ELR (cell line): ENCODE measurements at regions not wholly inside any gene's neighbourhood (a gene's known extent, or its start where the extent isn't known, plus 50 kb on each side); places are given as distances from the start of the nearest gene placed in this dataset.
"Not testable (repeated sequence)": the region's sequence is repeated elsewhere in the genome, so short reads cannot be mapped to it uniquely, and the experiment has no call there.

Experiments used
- DNase-seq: peaks from one replicate; pipeline ENCODE4 v3.0.0-alpha.2; 2015; ENCODE audit warnings: low read depth

DNA sequence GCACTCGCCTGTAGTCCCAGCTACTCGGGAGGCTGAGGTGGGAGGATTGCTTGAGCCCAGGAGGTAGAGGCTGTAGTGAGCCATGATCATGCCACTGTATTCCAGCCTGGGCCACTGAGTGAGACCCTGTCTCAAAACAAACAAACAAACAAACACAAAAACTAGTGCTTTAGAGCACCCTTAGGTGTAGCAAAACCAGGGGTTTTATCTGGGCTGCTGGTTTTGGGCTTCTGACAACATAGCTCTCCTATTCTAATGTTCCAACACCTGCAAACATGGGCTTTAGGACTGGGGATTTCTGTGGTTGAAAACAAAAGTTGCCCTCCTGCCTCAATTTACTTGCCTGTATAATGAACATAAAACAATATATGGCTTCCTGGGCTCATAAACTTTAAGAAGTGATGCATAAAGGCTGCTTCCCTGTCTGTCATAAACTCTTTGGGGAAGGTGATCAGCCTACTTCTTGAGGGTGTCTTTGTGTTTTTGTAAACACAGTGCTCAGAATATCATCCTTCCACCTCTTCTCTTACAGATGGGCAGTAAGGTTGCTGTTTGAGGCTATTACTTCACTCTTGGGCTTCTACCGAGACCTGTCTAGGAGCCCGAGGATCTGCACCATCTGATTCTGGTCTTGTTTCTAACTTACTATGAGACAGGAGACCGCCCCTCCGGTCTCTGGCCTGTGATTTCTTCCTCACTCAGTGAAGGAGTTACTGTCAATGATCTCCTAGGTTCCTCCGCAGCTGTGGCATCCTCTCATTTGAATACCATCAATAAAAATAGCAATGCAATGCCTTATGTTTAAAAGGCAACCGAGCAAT lies 246.5 kb downstream of the MYCN start:
- no peak for DNase-seq

DNA sequence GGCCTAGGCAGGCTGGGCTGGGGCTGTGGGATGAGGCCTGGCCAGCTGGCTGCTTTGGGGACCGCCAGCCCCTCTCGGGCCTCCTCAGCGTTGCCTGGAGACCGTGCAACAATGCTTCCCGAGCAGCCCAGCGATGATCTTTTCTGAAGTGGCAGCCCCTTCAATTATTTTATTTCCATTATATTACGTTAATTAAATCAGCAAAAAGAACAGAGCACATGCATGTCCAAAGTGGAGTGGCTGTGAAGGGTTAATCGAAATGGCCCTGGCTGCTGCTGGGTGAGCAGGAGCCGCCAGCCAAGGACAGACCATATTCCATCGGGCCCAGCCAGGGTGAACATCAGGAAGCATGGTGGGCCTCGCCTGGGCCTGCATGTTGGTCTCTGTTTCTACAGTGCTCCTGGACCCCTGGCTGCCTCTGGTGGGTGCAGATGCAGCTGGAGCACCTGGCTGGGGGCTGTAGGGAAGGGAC lies 245.5 kb downstream of the MYCN start:
- DNase-seq: no peak

DNA sequence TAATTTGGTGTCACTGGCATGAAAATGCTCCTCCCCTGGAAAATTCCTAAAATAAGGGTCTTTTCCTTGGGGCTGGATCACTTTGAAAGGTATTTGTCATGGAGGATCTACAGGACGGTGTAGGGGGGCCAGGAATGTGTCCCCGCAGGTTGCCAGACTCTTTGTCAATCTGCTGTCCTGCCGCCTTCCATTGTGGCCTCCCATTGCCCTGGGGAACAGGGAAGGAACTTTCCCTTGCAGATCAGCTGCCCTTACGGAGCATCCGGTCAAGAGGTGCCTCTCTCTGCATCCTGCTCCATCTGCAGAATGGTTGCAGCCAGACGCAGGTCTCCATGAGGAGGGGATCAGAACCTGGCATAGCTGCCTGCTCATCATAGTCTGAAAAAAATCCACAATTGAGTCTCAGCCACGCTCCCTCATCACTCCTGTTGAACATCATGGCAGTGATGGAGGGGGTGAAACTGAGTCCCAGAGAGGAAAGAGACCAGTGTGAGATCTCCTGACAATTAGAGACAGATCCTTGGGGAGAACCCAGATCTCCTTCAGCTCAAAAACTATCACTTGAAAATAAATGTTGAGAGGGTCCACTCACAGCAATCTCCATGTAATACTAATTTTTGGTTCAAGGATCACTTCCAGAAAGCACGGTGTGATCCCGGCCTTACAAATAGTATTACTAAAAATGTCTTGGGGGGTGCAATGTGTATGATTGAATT lies 244.8 kb downstream of the MYCN start:
- no peak for DNase-seq

DNA sequence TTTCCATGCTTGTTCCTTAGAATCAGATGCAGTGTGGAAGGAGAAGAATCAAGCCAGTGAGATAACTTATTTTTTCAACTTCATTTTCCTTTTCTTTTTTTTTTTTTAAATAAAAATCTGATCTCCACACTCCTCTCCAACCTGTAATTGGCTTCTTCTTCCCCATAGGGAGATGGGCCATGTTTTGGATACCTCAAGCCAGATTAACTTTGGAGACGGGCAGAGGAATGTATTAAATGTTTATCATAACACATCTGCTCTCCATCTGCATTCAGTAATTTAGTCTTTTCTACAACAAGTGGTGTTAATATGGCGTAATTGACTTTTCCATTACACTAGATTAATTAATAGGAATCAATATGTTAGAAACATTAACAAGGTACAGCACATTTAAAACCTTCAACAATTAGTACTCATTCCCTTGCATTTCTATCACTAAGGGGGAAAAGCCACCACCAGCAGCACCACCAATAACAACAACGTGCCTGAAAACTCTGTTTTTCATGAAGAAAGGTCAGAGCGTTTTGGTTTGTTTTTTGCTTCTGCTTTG lies 244.1 kb downstream of the MYCN start:
- DNase-seq: no peak

DNA sequence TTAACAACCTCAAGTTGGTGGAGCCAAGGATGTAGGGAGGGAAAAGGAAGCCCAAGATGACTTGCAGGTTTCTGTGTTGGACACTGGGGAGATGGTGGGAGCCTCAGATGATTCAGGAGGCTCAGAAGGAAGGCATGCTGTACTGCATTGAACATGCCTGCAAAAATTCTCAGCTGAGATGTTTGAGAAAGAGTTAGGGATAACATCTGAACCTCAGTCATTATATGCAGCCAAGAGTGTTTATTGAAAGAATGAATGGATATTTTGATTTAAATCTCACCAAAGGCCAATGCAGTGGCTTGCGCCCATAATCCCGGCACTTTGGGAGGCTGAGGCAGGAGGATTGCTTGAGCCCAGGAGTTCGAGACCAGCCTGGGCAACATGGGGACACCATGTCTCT lies 243.0 kb downstream of the MYCN start:
- DNase-seq: no peak

DNA sequence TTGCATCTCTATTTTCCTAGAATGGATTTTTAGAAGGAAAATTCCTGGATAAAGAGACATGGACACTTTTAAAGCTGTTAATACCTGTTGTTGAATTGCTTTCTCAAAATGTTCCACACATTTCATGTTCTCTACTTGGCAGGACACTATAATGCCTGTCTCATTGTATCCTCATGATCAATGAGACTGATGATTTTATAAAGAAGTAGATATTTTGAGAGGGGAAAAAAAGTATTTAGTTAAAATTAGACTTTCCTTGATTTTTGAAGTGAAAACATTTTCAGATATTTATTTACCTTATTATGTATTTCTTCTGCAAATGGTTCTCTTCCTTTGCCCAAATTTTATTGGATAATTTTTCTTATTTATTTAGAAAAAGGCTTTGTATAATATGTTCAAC lies 242.5 kb downstream of the MYCN start:
- DNase-seq: no peak

DNA sequence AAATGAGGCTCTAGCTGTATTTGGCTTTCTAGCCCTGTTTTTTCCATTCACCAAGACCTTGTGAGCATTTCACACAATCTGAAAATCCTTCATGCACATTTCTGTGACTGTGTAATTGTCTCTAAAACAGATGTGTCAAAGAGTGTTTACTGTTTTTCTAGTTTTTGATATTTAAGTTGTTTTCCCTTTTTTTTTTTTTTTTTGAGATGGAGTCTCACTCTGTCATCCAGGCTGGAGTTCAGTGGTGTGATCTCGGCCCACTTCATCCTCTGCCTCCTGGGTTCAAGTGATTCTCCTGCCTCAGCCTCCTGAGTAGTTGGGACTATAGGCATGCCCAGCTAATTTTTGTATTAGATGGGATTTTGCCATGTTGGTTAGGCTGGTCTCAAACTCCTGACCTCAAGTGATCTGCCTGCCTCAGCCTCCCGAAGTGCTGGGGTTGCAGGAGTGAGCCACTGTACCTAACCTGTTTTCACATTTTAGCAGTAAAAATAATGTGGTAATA lies 242.0 kb downstream of the MYCN start:
- DNase-seq: not testable (repeated sequence)

DNA sequence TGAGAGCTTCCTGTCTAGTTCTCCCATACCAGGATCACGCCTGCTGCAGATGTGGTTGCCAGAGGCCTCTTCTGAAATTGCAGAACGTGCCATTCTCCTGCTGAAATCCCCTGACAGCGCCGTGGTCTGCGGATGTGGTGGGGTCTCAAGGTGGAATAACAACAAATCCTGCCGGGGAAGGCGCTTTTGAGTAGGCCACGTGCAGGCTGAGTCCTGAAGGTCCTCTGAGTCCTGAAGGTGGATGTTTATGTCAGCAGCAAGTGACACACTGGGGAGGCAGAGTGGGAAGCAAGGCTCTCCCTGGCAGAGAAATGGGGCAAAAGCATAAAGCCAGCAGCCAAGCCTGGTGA lies 241.4 kb downstream of the MYCN start:
- DNase-seq: no peak

DNA sequence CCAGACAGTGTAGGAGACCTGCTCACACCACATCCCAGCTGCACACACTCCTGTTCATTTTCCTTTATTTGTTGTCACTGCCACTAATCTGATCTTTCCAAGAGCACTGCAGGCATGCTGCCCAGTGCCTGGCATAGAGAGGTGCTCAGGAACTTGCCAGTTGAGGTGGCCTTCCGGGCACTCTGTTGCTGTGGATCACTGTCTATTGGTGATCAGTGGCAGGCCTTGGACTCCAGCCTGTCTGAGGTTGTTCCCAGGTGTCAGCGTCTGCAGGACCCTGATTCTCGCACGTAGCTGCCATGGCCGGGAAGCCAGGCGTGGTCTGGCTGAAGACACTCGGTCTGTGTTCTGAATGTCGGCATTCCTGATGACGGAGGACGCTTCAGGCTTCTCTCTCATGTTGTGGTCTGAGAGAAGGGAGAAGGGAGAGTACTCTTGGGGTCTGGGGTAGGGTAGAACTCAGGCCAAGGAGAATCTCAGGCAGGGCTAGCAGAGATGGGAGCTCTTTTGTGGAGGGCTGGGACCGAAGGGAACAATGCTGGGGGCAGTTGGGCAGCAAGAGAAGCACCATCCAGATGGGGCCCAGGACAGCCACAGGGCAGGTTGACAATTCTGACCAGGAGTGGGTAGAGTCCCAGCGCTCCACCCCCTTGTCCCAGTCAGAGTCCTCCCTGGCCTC lies 240.9 kb downstream of the MYCN start:
- no peak for DNase-seq

DNA sequence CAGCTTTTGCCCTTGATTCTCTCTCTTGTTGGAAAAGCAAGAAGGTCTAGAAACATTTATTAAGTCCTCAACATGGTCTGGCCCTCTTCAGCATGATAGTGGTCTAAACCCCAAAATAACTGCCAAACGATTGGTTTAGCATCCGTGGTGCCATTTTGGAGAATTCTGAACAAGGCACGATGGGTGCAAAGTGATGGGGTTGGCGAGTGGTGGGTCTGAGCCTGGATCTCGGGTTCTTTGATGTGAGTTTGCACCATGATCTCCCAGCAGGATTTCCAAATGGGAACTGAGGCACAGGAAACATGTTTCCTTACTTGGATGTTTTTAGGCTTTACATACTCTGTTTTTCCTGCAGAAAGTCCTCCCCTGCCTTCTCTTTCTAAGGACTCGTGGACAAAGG lies 240.3 kb downstream of the MYCN start:
- no peak for DNase-seq

DNA sequence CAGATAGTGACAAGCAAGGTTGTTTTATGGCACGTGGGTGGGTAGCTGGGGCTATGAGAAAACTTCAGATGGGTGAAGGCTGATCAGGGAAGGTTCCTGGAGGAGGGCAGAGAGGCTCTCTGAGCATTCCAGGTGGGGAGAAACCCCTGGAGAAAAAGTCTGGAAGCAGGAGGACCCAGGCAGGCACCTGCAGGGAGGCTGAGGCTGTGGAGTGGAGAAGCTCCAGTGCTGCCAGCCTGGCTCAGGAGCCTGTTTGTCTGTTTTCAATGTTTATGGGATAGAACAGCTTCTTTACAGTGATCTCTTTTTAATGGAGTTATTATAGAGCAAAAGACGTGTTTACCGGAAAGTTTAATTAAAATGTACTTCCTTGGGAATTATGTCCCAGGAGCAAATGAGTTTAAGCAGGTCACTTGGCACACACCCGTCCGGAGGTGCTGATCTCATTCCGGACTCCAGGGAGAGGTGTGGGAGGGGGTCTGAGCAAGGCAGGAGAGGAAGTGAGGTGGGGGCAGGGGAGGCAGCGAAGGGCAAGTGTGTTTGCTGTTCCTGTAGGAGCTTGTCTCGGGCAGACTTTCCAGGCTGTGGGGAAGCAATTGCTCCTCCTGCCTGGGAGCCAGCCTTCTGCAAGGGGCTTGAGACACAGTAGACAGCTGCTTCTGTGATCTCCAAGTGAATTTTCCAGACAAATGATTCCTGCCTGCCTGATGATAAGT lies 239.5 kb downstream of the MYCN start:
- DNase-seq: no peak

DNA sequence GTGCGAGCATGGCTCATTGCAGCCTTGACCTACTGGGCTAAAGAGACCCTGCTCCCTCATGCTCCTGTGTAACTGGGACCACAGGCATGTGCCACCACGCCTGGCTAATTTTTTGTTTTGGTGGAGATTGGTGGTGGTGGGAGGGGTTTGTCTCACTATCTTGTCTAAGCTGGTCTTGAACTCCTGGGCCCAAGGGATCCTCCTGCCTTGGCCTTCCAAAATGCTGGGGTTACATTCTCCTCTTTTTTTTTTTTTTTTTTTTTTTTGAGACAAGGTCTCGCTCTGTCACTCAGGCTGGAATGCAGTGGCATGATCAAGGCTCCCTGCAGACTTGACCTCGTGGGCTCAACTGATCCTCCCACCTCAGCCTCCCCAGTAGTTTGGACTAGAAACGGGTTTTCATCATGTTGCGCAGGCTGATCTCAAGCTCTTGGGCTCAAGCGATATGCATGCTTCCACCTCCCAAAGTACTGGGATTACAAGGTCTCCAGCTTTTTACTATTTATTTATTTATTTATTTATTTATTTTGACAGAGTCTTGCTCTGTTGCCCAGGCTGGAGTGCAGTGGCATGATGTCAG lies 238.3 kb downstream of the MYCN start:
- no peak for DNase-seq

DNA sequence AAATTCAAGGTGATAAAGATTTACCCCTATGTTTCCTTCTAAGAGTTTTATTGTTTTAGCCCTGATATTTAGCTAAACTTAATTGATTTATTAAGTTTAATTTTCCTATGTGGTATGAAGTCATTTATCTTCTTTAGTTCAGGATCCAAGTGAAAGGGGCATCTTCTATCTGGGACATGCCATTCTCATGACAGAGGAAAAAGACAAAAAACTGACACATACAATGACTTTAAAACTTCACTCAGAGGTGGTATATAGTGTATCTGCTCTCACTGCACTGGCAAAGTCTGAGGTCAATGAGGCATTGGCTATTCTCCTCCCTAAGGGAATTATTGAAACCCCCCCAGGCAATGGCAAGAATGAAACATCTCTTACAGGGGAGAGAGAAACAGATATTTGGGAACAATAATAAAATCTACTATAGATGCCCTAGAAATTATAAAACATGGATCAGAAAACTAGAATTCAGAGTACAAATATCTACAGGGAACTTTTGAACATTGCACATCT lies 237.4 kb downstream of the MYCN start:
- DNase-seq: no peak

DNA sequence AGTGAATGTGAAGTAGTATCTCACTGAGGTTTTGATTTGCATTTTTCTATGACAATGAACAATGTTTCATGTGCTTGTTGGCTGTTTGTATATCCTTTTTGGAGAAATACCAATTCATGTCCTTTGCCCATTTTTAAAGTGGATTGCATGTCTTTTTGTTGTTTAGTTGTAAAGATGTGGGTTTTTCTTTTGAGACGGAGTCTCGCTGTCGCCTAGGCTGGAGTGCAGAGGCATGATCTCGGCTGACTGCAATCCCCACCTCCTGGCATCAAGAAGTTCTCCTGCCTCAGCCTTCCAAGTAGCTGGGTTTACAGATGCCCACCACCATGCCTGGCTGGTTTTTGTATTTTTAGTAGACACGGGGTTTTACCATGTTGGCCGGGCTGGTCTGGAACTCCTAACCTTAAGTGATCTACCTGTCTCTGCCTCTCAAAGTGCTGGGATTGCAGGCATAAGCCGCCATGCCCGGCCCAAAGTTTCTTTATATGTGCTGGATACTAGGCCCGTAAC lies 236.7 kb downstream of the MYCN start:
- no peak for DNase-seq

DNA sequence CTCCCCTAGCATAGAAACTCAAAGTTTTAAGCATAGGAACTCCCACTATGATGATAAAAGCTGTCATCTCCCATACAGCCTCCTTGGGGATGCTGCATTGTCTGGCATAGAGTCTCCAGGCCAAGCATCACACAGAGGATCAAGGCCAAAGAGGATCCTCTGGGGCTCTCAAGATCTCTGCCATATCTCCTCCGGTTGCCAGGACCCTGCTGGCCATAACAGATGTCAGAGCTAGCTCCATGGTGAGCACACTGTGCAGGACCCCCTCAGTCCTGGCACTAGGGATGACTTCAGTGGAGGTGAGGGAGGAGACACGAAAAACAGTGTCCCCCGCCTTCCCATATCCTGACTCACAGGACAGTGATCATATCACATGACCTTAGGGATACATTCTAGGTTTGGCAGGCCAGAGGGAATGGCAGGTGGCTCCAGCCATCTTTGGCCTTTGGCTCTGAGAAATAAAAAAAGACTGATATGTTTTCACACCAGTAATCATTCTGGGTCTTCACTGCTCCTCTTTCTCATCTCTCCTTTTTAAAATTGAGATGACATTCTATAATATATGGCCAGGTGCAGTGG lies 235.0 kb downstream of the MYCN start:
- DNase-seq: no peak

DNA sequence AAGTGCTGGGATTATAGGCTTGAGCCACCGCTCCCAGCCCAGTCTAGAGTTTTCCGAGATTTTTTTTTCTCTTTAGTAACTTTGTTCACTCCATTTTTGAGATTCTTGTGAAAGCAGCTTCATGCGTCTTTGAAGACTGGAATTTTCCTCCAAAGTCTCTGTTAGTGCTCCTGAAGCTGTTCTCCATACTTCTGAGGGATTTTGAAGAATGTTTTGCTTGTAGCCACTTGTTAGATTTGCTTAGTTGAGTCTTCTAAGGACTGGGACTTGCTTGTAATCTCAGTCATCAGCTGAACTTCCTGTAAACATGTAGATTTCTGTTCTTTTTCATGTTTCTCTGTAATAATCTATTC lies 234.3 kb downstream of the MYCN start:
- DNase-seq: no peak

DNA sequence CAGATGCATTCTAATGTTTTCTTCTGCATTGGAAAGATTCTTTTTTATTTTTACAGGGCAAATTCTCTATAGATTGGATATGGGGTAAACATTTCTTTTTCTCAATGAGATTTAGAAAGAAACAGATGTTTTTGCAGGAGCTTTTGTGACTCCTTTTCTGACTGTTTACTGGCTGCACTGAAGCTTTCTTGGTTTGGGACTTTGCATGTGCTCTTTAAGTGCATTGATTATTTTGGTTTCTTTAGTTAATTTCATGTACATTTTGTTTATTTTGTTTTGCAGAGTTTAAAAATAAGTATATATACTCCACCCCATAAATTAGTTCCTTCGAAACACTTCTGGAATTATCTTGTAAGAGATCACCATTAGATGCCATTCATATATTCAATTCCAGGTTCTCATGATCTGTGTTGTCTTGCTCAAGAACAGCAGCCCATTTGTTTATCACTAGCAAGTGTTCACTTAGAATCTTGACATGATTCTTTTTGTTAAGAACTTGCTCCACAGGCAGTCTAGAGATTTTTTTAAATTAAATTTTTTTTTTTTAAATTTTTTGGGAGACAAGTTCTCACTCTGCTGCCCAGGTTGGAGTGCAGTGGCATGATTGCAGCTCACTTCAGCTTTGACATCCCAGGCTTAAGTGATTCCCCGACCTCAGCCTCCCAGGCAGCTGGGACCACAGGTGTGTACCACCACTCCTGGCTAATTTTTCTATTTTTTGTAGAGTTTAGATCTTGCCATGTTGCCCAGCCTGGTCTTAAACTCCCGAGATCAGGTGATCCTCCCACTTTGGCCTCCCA lies 233.7 kb downstream of the MYCN start:
- no peak for DNase-seq

DNA sequence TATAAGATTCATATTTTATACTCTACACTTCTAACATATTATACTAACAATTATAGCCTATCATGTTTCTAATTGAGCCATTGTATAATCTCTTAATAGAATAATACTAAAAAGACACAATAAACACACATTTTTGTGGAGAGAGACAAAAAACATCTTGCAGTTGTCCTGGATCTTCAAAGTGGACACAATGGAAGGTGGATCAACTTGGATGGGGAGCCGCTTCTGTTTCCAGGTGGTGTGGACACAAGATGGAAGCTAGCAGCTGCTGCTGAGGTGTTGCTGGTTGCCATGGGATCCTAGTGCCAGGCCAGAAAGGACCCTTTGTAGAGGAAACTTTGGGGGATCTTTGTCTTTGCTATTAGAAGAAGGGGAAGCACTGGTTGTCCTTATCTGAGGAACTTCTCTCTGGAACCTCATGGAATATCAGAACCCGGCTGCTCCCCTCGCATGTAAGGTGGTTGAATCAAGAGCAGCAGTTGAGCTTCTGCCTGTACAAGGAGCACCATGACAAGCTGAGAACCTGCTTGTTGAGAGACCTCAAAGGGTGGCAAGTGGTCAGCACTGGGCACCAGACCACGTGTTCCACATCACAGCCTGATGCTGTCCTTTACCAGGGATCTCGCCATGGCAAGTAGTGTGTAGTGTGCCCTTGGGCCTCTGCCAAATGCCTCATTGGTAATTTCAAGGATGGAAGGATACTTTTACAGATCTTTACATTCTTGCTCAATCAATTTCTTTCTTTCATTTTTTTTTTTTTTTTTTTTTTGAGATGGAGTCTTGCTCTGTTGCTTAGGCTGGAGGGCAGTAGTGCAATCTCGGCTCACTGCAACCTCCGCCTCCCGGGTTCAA lies 232.2 kb downstream of the MYCN start:
- no peak for DNase-seq

DNA sequence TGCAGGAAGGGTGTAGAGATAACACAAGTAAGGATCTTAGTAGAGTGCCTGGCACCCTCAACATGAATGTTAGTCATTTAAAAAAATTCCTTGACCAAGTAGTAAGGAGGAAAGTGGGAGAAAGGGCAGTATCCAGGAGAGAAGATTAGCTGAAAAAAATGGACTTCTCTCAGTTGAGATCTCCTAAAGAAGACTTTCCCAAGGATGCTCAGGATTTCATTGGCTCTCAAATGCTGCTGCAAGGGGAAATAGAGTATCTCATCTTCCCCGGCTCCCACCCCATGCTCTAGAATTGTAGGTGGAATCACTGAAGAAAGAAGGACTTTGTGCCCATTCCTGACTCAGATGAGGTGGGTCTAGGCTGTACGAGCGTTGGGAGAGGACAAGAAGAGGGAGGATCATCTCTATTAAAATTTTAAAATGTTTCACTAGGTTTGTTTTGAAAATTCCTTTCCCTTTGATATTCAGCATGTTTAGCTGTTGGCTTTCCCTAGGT lies 231.1 kb downstream of the MYCN start:
- no peak for DNase-seq
